ENCODE measurements at regions not wholly inside any gene's neighbourhood (a gene's known extent, or its start where the extent isn't known, plus 50 kb on each side); places are given as distances from the start of the nearest gene placed in this dataset.
"Not testable (repeated sequence)": the region's sequence is repeated elsewhere in the genome, so short reads cannot be mapped to it uniquely, and the experiment has no call there.

DNA sequence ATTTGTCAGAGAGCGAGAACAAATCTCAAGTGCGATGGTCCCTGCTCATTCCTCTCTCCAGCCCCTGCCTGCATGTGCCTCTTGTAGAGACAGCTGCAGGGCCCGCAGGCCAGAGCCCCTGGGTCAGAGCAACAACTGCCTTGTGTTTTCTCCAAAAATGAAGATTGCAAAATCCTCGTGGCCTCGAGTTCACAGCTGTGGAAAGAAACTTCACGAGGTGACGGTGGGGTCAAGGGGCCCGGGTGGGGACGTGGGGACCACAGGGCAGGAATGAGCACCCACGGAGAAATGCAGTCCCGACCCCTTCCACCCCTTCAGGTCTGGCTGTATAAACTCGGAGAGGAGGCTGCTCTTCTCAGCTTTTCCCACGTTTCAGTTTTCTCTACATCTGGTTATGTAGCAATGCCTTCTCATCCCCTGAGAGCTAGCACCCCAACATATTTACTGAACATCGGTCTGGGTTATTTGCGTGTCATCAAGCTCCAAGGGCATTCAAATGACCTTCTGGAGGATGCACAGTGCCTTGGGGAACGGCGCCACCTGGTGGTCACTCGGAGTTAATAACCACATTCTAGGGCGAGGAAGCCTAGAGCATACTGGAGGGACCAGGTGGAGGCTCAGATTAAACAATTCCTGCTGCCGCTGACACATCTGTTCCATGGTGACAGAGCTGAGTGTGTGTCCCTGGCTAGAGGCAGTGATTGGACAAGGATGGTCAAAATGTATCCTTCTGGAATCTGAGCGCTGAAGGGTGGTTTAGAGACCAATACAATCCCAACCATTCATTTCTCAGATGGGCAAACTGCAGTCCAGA, 91.4 kb upstream of the CYRIA start:
- Mint-ChIP-seq H3K27me3 (ENCODE audit: low read depth) (peaks cover 6% of the 10 kb centered on the region), H3K4me1 (peaks cover 21% of the 10 kb centered on the region), H3K27ac (peak overlapping the region; percentile 38 to 54 (median 51)), H3K4me3 (no peak overlapping the region), H3K36me3 (ENCODE audit: low read depth) (no peaks in the 10 kb centered on the region), H3K9me3 (peaks cover 3% of the 10 kb centered on the region)
- TF ChIP-seq, protein P1, sequence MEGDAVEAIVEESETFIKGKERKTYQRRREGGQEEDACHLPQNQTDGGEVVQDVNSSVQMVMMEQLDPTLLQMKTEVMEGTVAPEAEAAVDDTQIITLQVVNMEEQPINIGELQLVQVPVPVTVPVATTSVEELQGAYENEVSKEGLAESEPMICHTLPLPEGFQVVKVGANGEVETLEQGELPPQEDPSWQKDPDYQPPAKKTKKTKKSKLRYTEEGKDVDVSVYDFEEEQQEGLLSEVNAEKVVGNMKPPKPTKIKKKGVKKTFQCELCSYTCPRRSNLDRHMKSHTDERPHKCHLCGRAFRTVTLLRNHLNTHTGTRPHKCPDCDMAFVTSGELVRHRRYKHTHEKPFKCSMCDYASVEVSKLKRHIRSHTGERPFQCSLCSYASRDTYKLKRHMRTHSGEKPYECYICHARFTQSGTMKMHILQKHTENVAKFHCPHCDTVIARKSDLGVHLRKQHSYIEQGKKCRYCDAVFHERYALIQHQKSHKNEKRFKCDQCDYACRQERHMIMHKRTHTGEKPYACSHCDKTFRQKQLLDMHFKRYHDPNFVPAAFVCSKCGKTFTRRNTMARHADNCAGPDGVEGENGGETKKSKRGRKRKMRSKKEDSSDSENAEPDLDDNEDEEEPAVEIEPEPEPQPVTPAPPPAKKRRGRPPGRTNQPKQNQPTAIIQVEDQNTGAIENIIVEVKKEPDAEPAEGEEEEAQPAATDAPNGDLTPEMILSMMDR (IDR thresholded peaks at IDR 0.05; ENCODE audit: unreplicated experiment in 3 of 3): peak; percentile 79 to 93 (median 92)

DNA sequence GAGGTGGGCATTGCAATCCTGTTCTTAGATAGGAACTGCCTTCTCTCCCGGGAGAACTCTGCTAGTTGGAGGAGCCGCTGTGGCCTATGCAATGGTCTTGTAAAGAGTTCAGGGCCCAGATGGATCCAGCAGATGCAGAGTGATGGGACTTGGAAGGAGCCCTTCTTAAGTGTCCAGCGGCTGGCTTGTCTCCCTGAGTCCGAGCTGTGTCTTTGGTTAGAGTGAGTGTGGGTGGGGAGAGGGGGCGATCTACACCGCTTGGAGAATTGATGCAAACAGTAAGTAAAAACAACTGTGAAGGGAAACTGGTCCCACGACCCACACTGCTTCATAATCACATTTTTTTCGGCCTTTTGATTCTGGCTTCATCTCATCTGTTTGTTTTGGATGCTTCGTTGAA, 89.8 kb upstream of the CYRIA start:
- no peak overlapping the region for H3K4me3 Mint-ChIP-seq
- peaks cover 21% of the 10 kb centered on the region for H3K4me1 Mint-ChIP-seq
- TF ChIP-seq, protein P1 (IDR thresholded peaks at IDR 0.05; ENCODE audit: unreplicated experiment in 3 of 3): no peak
- no peaks in the 10 kb centered on the region for H3K36me3 Mint-ChIP-seq (ENCODE audit: low read depth)
- H3K9me3 Mint-ChIP-seq: peaks cover 3% of the 10 kb centered on the region
- H3K27me3 Mint-ChIP-seq (ENCODE audit: low read depth): peaks cover 6% of the 10 kb centered on the region
- peak overlapping the region in 2 of 3 experiments; percentile 23 to 41 for H3K27ac Mint-ChIP-seq

DNA sequence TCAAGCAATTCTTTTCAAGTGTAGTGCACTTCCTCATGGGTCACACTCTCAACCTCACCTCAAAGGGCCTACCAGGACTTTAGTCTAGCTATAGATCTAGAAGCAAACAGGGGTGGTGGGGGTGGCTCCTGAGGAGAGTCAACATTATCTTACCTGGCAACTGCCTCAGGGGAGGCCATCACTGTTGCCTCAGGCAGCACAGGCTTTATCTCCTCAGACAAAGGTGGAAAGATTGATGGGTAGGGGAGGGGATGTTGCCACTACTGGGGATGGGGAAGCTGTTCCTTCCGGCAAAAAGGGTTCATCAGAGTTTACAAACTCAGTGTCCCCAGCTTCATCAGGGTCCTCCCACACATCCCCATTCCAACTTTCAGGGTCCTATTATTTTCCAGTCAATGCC, 87.4 kb upstream of the CYRIA start:
- not testable (repeated sequence) for H3K4me3 Mint-ChIP-seq; H3K9me3 Mint-ChIP-seq; H3K27ac Mint-ChIP-seq; H3K36me3 Mint-ChIP-seq (ENCODE audit: low read depth); H3K27me3 Mint-ChIP-seq (ENCODE audit: low read depth)
- peaks cover 21% of the 10 kb centered on the region for H3K4me1 Mint-ChIP-seq

DNA sequence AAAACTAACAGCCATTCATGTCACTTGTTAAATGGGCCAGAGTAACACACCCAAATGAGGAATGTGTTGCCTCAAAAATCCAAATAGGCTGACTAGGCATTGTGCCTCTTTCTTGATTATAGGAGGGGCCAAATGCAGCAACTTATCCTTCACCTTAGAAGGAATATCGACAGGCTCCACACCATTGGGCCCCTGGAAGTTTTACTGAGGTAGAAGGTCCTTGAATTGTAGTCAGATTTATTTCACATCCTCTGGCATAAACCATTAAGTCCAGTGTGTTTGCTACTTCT, 85.2 kb upstream of the CYRIA start:
- H3K4me1 Mint-ChIP-seq; H3K27me3 Mint-ChIP-seq (ENCODE audit: low read depth); H3K9me3 Mint-ChIP-seq: not testable (repeated sequence)

DNA sequence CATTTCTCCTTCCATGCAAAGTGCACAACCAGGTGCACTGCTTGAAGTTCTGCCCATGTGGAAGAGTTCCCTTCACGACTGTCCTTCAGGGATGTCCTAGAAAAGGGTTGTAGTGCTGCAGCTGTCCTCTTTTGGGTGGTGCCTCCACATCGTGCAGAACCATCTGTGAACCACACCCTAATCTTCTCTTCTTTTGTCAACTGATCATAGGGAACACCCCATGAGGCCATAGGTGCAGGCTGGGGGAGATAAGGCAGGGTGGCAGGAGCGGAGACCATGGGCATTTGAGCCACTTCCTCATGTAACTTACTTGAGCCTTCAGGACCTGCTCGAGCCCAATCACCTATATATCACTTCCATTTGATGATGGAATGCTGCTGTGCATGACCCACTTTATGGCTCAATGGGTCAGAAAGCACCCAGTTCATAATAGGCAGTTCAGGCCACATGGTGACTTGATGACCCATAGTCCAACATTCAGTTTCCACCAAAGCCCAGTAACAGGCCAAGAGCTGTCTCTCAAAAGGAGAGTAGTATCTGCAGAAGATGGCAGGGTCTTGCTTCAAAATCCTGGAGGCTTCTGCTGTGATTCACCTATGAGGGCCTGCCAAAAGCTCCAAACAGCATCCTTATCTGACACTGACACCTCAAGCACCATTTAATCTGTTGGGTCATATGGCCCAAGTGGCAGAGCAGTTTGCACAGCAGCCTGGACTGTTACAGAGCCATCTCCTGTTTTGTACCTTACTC, 84.7 kb upstream of the CYRIA start:
- H3K36me3 Mint-ChIP-seq (ENCODE audit: low read depth): no peaks in the 10 kb centered on the region
- TF ChIP-seq, protein P1 (IDR thresholded peaks at IDR 0.05; ENCODE audit: unreplicated experiment in 3 of 3): no peak
- no peak overlapping the region for H3K27ac Mint-ChIP-seq
- H3K4me1 Mint-ChIP-seq: peaks cover under 1% of the 10 kb centered on the region
- no peak overlapping the region for H3K4me3 Mint-ChIP-seq
- H3K9me3 Mint-ChIP-seq: peaks cover 6% of the 10 kb centered on the region
- peaks cover 10% of the 10 kb centered on the region for H3K27me3 Mint-ChIP-seq (ENCODE audit: low read depth)

More for the DNA sequence above, 85.2 kb upstream of the CYRIA start:
- H3K4me3 Mint-ChIP-seq; H3K27ac Mint-ChIP-seq; H3K36me3 Mint-ChIP-seq (ENCODE audit: low read depth): not testable (repeated sequence)

DNA sequence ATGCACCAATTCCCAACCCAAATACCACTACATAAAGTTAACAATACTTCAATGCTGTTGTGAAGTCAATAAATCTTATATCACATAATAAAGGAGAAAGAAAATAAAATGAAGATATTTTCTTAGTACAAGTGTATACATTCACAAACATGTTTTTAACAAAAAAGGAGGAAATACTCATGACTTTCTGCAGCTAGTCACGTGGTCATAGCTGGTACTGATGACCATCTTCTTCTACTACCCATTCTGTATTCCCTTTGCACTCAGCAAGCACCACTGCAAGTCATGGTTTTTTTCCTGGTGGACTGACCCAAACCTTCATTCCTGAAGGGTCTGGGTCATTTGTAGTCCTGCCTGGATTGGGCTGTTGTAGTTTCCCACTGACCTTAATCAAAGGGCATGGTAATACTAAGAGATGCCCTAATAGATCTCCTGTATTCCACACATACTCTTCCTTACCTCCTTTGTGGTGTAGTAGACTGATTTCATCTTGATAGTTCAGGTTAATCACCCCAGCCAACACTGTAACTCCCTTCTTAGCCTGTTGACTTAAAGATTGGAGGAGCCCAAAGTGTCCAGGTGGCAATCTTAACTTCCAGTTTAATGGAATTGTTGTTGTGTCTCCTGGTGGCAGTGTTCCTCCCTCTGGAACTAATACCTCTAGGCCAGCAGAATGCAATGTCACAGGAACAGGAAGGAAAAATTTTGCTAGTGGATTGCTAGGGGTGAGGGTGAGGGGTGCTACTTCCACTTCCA, 83.1 kb upstream of the CYRIA start:
- H3K27me3 Mint-ChIP-seq (ENCODE audit: low read depth): peaks cover 17% of the 10 kb centered on the region
- not testable (repeated sequence) for H3K36me3 Mint-ChIP-seq (ENCODE audit: low read depth); H3K4me1 Mint-ChIP-seq; H3K4me3 Mint-ChIP-seq; H3K27ac Mint-ChIP-seq; H3K9me3 Mint-ChIP-seq

DNA sequence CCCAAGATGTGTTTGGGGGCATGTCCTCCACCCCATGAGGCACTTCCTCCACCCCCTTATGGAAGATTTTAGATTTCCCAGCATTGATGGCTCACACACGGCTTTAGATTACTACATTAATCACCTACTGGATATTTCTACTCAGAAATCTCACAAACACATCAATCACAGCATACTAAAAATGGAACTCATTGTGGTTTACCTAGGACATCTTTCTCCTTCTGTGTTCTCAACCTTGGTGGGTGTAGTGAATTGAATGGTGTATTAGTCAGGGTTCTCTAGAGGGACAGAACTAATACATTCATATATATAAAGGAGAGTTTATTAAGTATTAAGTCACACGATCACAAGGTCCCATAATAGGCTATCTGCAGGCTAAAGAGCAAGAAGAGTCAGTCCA, 82.1 kb upstream of the CYRIA start:
- H3K4me3 Mint-ChIP-seq: no peak overlapping the region
- H3K9me3 Mint-ChIP-seq: peaks cover 4% of the 10 kb centered on the region
- no peaks in the 10 kb centered on the region for H3K4me1 Mint-ChIP-seq
- TF ChIP-seq, protein P1 (IDR thresholded peaks at IDR 0.05; ENCODE audit: unreplicated experiment in 3 of 3): no peak
- H3K27ac Mint-ChIP-seq: no peak overlapping the region
- H3K27me3 Mint-ChIP-seq (ENCODE audit: low read depth): peaks cover 17% of the 10 kb centered on the region
- H3K36me3 Mint-ChIP-seq (ENCODE audit: low read depth): no peaks in the 10 kb centered on the region
